HG02970 (cell line): ENCODE measurements at regions not wholly inside any gene's neighbourhood (a gene's known extent, or its start where the extent isn't known, plus 50 kb on each side); places are given as distances from the start of the nearest gene placed in this dataset.
"Not testable (repeated sequence)": the region's sequence is repeated elsewhere in the genome, so short reads cannot be mapped to it uniquely, and the experiment has no call there.

ENCODE experiments used
- ATAC-seq: cut with Tn5 transposase; IDR thresholded peaks from one replicate; pipeline ENCODE4 v1.9.1; 2021; ENCODE audit warnings: mild to moderate bottlenecking, moderate library complexity, moderate number of reproducible peaks; ENCODE audit not compliant: unreplicated experiment, low FRiP score

DNA sequence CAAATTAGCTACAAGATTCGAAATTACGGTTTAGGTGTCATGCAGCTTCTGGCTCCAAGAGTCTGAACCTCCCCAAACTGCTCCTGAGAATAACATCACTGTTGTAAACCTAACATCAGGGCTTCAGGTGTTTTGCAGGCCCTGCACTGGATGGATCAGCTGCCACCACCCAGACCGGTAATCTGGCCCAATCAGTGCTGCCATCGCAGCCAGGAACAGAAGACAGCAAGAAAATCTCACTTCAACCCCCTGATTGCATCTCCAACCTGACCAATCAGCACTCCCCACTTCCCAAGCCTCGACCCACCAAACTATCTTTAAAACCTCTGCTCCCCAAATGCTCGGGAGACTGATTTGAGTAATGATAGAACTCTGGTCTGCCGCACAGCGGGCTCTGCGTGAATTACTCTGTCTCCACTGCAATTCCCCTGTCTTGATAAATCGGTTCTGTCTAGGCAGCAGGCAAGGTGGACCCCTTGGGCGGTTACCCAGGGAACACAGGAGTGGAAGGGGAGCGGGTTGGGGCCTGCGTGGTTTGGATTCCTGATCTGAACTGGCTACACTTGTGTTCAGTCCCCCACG is 268.5 kb upstream of the SFSWAP start:
- no peak for ATAC-seq

DNA sequence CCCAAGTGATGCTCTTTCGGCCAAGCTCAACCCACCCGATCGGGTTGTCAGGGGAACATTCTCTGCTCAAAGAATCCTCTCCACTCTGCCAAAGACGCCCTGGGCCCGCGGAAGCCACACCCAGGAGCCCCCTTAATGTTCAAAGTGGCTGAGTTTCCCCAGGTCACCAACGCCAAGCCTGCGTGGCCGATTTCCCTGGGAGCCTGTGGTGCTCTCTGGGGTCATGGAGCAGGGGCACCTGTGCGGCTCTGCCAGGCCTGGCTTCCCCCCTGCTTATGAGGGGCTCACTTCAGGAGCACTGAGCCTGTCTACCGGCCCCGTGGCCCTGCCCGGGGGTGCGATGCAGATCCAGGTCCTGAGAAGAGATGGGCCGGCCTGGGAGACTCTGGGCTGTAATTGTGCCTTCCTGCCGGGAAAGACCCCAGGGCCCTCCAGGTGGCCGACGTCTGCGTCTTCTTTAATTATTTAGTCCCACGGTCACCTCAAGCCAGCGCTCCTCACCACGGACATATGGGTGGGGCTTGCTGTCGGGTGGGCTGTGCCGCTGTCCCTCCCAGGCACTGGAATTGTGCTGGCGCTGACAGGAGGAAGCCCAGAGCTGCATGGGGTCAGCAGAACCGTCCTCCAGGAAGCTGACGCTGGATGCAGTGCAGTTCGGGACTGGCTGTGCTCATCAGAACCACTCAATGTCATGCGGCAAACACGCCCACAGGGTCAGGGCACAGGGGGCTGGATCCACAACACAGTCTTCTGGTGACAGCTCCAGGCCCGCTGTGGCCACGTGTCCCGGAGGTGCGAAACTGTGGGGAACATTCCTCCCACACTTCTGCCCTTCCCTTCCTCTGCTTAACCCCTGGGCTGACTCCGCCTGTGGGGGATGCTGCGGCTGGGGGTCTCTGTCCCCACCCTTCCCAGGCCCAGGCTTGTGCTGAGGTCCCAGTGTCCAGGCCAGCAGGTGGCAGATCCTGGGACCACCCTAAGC is 267.6 kb upstream of the SFSWAP start:
- no peak for ATAC-seq

DNA sequence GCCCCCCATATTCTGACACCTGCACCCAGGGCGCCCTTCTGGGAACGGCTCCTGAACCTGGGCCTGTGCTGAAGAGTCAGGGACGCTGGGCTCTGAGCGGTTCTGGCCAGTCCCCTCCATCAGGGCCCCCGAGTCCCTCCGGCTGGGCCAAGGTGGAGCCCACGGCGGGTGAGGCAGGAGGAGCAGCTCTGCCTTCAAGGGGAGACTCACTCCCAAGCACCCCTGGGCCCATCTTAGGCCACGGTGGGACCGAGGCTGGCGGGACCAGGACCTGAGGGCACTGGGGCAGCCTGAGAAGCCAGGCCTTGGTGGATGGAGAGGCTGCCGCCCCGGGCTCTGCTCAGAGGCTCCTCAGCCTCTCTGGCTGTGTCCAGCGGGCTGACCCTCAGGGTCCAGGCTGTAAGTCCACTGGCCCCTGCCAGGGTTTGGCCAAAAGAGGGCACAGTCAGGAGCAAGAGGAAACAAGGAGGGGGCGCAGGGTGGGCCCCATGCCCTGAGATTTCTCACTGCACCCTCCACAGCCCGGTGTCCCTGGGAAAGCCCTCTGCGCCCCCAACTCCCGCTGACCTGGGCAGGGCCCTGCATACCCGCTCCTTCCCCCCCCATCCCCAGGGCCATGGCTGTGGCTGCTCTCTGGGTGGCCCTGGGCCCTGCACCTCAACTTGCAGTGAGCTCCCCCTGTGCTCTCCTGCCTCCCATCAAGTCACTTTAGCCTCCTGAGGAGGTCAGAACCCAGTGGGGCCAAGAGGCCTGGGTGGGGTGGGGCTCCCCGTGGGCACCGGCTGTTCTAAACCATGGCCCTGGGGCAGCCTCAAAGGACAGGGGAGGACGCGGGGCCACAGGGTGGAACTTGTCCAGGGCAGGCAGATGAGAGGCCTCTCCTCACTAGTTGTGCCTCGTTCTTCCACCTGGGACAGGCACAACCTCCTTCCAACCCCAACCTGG is 266.4 kb upstream of the SFSWAP start:
- ATAC-seq: no peak

DNA sequence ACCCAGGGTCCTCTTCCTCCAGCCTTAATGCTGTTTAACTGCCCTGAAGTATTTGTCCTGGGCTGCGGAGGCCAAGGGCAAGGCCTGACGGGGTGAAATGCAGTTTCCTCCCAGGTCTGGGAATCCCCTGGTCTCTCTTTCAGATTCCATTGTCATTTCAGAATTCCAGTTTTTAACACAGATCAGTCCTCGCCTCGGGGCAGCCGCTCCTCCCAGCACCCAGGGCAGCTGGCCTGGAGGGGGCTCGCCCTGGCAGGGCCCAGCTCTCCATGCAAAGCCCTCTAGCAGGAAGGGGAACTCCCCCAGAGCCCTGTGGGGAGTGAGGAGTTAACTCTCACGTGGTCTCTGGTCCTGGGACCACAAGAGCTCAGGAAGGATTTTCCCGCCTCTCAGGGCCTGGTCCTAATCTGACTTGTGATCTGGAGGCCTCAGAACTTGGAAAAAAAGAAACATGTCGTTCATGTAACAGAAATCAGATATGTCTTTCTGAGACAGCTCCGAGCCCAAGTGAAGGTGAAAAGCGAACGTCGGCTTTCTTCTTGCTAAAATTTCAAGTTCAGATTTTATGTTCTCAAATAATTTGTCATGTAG is 265.6 kb upstream of the SFSWAP start:
- ATAC-seq: no peak

DNA sequence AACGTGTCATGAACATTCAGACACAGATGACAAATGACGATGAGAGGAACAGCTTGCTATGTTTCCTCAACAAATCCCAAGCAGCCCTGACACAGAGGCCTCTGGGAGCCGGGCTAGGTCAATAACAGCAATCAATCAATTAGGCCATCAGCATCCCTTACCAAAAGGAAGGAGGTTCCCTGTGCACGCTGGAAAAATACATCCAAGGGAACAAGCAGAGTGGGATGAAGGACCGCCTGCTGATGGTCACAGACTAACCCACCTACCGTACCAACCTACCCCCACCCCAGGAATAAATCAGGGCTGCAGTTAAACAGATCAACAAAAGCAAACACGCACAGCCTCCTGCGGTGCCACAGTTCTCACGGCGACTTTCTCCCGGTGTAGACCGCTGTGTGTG is 265.1 kb upstream of the SFSWAP start:
- ATAC-seq: no peak

DNA sequence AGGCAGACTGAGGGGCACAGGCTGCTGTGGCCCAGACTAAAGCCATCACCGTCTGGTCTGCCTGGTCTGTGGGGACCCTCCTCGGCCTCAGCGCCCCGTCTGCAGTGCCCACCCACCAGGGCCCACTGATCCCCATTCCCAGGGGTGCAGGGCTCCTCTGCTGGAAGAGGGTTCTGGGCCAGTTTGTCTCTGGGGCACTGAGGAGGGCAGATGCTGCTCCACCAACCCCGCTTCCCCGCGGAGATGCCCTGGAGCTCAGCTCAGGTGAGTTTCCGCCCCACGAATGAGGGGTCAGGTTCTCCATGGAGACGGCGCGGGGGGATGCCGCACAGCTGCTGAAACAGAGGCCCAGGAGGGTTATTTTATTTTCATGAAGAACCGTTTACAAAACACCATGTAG is 263.3 kb upstream of the SFSWAP start:
- not testable (repeated sequence) for ATAC-seq

DNA sequence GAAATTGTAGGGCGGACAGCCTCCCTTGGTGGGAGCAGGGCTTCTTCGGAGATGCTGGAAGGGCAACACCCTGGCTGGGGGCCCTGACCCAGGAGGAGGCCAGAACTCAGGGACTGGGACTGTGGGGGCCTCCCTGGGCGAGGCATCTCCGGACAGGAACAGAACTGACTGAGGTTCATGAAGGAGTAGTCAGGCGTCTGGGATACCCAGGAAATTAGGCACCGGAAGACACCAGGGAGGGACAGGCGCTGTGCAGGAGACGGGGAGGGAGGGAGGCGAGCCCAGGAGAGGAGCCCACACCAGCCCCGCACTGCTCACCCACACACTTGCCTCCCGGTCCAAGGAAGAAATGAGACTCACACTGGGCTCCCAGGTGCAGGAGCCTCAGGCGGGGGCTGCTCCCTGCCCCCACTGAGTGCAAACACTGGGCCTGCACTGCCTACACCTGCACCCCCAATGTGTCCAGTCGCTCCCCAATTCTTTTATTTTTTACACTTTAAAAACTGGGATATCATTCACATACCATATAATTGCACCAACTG is 262.6 kb upstream of the SFSWAP start:
- no peak for ATAC-seq

DNA sequence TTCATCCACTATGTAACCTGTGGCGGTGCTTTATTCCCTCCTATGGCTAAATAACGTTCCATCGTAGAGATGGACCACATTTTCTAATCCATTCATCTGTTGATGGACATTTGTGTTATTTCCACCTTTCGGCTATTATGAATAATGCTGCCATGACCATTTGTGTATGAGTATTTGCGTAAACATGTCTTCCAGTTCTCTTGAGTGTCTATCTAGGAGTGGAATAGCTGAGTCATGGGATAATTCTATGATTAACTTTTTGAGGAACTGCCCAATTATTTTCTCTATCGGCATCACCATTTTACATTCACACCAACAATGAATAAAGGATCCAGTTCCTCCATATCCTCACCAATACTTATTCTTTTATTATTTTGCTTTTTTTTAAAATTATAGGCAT is 261.9 kb upstream of the SFSWAP start:
- no peak for ATAC-seq

DNA sequence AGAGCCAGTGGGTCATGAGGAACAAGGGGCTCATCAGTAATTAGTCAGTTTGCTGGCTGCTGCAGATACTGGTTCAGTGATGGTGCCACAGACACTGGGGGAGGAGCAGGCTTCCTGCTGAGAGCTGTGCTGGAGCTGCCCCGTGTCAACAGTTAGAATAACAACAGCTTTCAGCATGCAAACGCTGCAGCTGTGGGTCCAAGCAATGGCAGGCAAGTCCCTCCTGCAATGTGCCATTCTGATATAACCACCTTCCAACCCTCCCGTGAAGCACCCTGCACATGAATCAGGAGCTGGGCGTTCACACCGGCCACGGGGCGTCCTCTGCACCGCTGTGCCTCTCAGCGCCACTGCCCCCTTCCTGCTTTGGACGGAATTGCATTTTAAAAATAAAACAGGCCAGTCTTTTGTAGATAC is 258.4 kb upstream of the SFSWAP start:
- ATAC-seq: no peak

DNA sequence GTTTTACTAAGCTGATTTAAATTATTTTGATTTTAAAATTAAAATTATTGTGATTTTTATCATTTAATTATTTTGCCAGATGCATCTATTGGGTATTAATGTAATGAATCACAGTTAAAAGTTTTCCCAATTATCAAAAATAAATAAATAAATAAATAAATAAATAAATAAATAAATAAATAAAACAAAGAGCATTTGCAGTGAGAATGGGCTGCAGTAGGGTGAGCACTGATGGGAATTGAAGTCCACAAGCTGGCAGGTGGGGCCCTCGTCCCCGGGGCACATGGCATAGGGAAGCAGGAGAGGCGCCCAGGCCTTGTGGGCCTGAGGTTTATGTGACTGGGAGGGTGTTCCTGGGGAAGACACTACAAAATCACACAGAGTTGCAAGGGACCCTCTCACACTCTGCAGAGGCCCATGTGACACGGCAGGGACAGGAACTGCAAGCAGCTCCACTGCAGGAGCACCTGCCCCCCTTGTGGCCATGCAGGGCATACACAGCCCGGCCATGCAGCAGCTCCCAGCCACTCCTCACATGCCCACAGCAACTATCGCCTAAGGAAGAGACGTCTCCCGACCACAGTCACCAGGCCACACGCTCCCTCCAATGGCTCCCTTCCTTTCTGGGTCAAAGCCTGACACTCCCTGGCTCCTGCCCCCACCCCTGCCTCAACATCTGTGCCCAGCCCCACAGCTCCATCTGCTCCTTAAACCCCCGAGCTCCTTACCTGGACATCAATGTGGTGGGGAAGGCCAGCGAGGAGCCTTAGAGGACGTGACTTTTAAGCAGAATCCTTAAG is 256.3 kb upstream of the SFSWAP start:
- ATAC-seq: peak; percentile 80

DNA sequence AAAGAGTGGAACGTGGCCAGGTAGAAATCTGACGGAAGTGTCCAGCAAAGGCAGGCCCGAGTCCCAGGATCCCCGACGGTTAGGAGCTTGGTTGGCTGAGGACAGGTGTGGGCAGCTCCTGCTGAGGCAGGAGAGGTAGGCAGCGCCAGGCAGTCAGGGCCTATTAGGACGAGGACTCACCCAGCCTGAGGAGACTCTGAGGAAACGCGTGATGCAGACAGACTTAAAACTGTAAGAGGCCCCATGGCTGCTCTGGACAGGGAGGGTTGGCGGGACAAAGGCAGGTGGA is 255.7 kb upstream of the SFSWAP start:
- no peak for ATAC-seq

DNA sequence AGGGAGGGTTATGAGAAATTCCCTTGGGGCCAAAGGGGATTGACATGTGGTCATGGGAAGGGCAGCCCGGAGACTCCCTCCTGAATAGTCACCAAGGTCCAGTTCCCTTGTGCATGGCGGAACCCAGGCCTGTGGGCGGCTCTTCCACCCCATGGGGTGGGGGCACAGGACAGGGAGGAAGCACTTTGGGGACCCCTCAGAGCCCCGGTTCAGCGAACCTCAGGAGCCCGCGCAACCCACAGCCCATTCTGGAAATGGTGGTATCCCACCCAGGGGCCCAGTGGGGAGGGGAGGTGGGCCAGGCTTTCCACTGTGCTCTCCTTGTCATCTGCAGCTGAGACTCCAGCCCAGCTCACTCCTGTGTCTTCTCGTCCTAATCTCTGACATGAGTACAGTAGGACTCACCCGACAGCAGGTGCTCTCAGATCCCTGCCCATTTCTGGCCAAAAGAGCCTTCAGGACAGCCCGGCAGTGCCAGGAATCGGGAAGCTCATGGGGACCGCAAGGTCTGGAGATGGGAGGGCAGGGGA is 255.2 kb upstream of the SFSWAP start:
- no peak for ATAC-seq

DNA sequence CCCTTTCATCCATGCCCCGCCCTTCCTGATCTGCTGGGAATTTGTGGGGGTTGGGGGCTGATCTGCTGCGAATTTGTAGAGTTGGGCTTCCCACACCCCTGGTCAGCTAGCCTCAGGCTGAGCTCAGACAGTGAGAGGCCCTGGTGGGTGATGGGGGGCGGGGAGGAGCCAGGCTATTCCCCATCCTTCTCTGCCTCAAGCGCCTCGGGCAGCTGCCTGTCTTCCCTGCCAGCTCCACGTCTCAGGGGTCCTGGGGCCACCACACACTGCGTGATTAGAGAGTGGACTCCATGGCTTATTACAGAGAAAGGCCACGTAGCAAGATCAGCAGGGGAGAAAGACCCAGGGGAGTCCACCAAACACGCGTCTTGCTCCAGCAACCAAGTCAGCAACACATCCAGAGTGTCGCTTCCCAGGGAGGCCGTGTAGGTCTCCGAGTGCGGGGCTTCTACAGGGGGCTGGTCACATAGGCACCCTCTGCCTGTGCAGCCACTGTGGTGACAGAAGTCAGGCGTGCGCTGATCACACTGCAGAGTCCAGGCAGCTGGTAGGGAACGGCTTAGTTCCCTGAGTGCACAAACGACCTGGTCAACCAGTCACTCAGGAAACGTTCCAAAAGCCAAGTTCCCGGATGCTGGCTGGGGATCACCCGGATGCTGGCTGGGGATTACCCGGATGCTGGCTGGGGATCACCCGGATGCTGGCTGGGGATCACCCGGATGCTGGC is 254.4 kb upstream of the SFSWAP start:
- no peak for ATAC-seq

DNA sequence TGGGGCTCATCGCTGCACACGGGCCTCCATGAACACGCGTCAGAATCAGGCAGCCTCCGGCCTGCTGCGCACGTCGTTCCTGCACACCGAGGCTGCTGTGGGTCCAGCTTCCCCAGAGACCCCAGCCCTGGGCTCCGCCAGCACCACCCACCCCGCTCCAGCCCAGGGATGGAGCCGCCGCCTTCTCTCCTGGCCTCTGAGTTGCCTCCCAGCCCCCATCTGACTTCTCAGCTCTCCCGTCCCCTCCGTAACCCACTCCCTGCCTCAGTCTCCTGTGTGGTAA is 253.9 kb upstream of the SFSWAP start:
- ATAC-seq: no peak

- ATAC-seq: no peak
Measured at GRCh38 chr12:131457331-131458047, 253.4 kb upstream of the SFSWAP start.

- ATAC-seq: no peak
Measured at GRCh38 chr12:131458048-131458374, 252.9 kb upstream of the SFSWAP start.

GRCh38 chr12:131458931-131459772 is 251.7 kb upstream of the SFSWAP start:
- ATAC-seq: no peak
